ENCODE measurements at regions not wholly inside any gene's neighbourhood (a gene's known extent, or its start where the extent isn't known, plus 50 kb on each side); places are given as distances from the start of the nearest gene placed in this dataset.

- DNase-seq: peak in 1 of 2 donors; percentile 65
Measured at GRCh38 chr6:6892744-6893583, 214.8 kb upstream of the RREB1 start.

- DNase-seq: no peak
Measured at GRCh38 chr6:6893701-6894100, 214.1 kb upstream of the RREB1 start.

- no peak for DNase-seq
Measured at GRCh38 chr6:6895929-6896328, 211.8 kb upstream of the RREB1 start.

GRCh38 chr6:6897140-6897539 is 210.6 kb upstream of the RREB1 start:
- DNase-seq: no peak

GRCh38 chr6:6900569-6901204 is 207.1 kb upstream of the RREB1 start:
- DNase-seq: peak; percentile 64 to 79

GRCh38 chr6:6901205-6901719 is 206.5 kb upstream of the RREB1 start:
- no peak for DNase-seq

GRCh38 chr6:6901945-6902344 is 205.8 kb upstream of the RREB1 start:
- DNase-seq: no peak

GRCh38 chr6:6905961-6906518 is 201.7 kb upstream of the RREB1 start:
- DNase-seq: no peak

GRCh38 chr6:6906570-6907213 is 201.1 kb upstream of the RREB1 start:
- no peak for DNase-seq

- DNase-seq: no peak
Measured at GRCh38 chr6:6907286-6907685, 200.5 kb upstream of the RREB1 start.

GRCh38 chr6:6908121-6908520 is 199.6 kb upstream of the RREB1 start:
- no peak for DNase-seq

- DNase-seq: no peak
Measured at GRCh38 chr6:6909111-6909510, 198.7 kb upstream of the RREB1 start.

- DNase-seq: no peak
Measured at GRCh38 chr6:6910734-6911295, 196.9 kb upstream of the RREB1 start.

- no peak for DNase-seq
Measured at GRCh38 chr6:6911391-6911790, 196.4 kb upstream of the RREB1 start.

GRCh38 chr6:6912817-6913744 is 194.7 kb upstream of the RREB1 start:
- peak in 1 of 2 donors; percentile 38 for DNase-seq

- peak; percentile 38 to 45 for DNase-seq
Measured at GRCh38 chr6:6915219-6915618, 192.5 kb upstream of the RREB1 start.

- peak; percentile 88 to 91 for DNase-seq
Measured at GRCh38 chr6:6915813-6916547, 191.8 kb upstream of the RREB1 start.

GRCh38 chr6:6916598-6916997 is 191.2 kb upstream of the RREB1 start:
- DNase-seq: peak; percentile 16 to 34

- DNase-seq: peak; percentile 94
Measured at GRCh38 chr6:6918216-6918983, 189.4 kb upstream of the RREB1 start.

- DNase-seq: no peak
Measured at GRCh38 chr6:6919173-6919572, 188.6 kb upstream of the RREB1 start.

Measured in inflammatory macrophage (primary cell).